ENCODE measurements at regions not wholly inside any gene's neighbourhood (a gene's known extent, or its start where the extent isn't known, plus 50 kb on each side); places are given as distances from the start of the nearest gene placed in this dataset.

GRCh38 chr7:84578825-84579224 lies 384.2 kb upstream of the SEMA3A start:
- no peak for DNase-seq (ENCODE audit: extremely low read depth, low read depth)
- no peak overlapping the region for H3K4me3 ChIP-seq (replicated peaks; ENCODE audit: low read depth, low read length)
- TF ChIP-seq CTCF (IDR thresholded peaks at IDR 0.05; ENCODE audit: low read depth, low read length, missing control alignments) = no peak

GRCh38 chr7:84568781-84569180 lies 374.2 kb upstream of the SEMA3A start:
- TF ChIP-seq CTCF (IDR thresholded peaks at IDR 0.05; ENCODE audit: low read depth, low read length, missing control alignments) = no peak
- no peak for DNase-seq (ENCODE audit: extremely low read depth, low read depth)
- H3K4me3 ChIP-seq (replicated peaks; ENCODE audit: low read depth, low read length) = no peak overlapping the region

- DNase-seq (ENCODE audit: extremely low read depth, low read depth) = no peak
- no peak overlapping the region for H3K4me3 ChIP-seq (replicated peaks; ENCODE audit: low read depth, low read length)
- no peak for TF ChIP-seq CTCF (IDR thresholded peaks at IDR 0.05; ENCODE audit: low read depth, low read length, missing control alignments)
Observed at GRCh38 chr7:84565345-84566074, 370.9 kb upstream of the SEMA3A start.

GRCh38 chr7:84553711-84554110 lies 359.1 kb upstream of the SEMA3A start:
- DNase-seq (ENCODE audit: extremely low read depth, low read depth) = no peak
- TF ChIP-seq CTCF (IDR thresholded peaks at IDR 0.05; ENCODE audit: low read depth, low read length, missing control alignments) = no peak
- H3K4me3 ChIP-seq (replicated peaks; ENCODE audit: low read depth, low read length) = no peak overlapping the region

- TF ChIP-seq CTCF (IDR thresholded peaks at IDR 0.05; ENCODE audit: low read depth, low read length, missing control alignments) = no peak
- DNase-seq (ENCODE audit: extremely low read depth, low read depth) = no peak
- no peak overlapping the region for H3K4me3 ChIP-seq (replicated peaks; ENCODE audit: low read depth, low read length)
Observed at GRCh38 chr7:84549409-84549808, 354.8 kb upstream of the SEMA3A start.

- no peak for DNase-seq (ENCODE audit: extremely low read depth, low read depth)
- TF ChIP-seq CTCF (IDR thresholded peaks at IDR 0.05; ENCODE audit: low read depth, low read length, missing control alignments) = no peak
- no peak overlapping the region for H3K4me3 ChIP-seq (replicated peaks; ENCODE audit: low read depth, low read length)
Observed at GRCh38 chr7:84548366-84549365, 354.1 kb upstream of the SEMA3A start.

Measured in HFF-Myc (cell line).